HG02610 (cell line): ENCODE measurements at regions not wholly inside any gene's neighbourhood (a gene's known extent, or its start where the extent isn't known, plus 50 kb on each side); places are given as distances from the start of the nearest gene placed in this dataset.
A peak's percentile ranks its signal among the peaks of the same experiment; 100 is the strongest.

Source experiments
- ATAC-seq: cut with Tn5 transposase; IDR thresholded peaks from one replicate; pipeline ENCODE4 v1.9.1; 2021; ENCODE audit warnings: mild to moderate bottlenecking, moderate library complexity; ENCODE audit not compliant: unreplicated experiment

DNA sequence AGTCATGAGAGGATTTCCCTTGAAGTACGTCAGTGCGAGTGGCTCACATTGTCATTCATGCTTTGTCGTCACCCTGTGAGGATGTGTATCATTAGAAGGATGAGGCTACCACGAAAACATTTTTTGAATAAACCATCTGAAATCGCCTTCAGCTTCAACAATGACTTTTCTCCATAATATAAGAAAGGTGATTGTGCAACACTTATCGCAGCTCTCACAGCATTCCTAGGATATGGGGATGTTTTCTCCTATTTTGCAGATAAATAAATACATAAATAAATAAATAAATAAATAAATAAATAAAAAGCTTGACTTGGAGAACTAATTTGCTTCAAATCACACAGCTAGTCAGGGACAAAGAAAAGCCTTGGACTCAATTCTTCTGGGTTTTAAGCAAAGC lies 326.5 kb downstream of the FOXA2 start:
- ATAC-seq = no peak

DNA sequence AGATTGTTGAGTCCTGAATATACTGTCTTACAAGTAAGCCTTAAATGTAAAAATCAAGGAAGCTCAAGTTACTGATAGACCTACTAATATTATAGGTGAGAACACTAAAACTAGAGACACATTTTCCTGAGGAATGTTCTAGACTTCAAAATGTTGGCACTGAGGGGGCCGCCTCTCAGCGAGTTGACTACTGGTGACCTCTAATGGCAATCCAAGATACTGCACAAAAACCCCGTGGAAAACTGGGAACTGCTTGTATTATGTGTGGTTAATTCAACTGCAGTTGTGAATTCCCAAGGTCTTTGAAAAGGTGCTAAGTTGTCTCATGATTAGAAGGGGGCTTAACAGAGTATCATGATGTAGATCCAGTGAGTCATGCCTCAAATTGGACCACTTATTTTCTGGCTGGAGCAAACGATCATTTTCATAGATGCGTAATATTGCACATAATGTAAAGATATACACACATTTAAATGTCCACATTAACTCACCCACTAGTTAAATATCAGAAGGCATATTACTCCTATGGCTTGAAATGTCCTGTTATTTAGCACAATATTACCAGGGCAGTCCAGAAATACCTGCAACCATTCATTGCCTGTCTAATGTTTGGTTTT lies 336.2 kb downstream of the FOXA2 start:
- ATAC-seq = no peak

DNA sequence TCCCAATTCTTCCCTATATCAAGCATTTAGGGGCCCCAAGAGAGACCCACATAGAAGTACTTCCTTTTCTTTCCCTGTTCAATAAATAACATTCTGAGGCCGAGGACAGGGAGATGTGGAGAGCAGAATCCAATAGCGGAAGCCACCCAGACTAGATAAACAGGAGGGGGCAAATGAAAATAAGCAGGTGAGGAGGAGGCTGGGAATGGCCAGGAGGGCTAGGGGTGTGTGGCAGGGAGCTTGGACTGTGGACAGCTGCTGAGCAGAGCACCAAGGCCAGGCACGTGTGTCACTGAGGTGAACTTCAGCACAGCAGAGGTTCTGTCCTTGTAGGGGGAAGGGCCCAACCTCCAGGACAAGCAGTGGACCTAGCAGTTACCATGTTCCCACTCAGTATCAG lies 339.2 kb downstream of the FOXA2 start:
- no peak for ATAC-seq

DNA sequence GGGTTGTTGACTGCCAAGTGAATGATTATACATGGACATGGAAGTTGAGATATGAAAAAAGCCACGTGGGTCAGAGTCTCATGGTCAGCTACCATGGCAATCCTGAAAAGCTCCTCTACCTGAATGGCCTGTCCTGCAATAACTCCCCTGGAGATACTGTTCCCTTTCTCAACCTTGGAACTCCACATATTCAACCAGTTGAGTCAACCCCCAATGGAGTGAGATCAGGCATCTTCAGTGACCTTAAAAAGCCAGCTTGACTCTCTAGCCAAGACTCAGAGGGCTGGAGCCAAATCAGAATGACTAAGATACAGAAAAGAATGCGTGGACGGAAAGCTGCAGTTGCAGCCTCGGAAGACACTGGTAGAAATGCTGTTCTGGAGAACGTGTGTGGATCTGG lies 341.3 kb downstream of the FOXA2 start:
- no peak for ATAC-seq

DNA sequence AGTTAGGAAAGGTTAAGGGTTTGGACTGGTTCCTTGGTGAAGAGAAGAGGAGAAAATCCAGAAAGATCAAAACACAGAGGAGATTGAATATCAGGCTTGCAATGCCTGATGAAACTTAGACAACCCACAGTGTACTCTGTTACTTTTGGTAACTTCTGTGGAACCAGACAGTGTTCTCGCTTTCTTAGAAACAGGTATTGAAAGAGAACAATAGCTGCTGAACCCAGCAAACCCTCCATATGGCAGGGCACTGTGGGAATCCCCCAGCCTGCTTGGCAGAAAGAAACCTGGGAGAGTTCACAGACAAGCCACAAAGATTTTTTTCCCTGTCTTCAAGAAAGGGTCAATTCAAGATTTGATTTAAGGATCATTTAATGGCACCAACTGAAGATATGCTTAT lies 342.8 kb downstream of the FOXA2 start:
- no peak for ATAC-seq

DNA sequence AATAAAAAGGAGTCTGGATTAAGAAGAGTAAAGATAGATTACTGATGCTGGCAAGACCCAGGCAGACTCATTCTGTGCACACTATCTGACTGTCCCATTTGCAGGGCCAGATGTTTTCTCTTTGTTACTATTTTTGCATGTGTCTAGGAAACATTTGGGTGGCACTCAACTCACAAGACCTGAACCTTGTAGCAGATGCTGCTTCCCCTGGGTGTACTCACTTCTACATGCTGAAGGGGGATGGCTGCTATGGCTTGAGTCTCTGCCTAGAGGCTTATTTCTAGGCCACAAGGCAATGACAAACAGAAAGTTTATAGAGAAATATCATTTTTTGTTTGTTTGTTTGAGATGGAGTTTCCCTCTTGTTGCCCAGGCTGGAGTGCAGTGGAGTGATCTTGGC lies 351.4 kb downstream of the FOXA2 start:
- peak; percentile 14 for ATAC-seq

DNA sequence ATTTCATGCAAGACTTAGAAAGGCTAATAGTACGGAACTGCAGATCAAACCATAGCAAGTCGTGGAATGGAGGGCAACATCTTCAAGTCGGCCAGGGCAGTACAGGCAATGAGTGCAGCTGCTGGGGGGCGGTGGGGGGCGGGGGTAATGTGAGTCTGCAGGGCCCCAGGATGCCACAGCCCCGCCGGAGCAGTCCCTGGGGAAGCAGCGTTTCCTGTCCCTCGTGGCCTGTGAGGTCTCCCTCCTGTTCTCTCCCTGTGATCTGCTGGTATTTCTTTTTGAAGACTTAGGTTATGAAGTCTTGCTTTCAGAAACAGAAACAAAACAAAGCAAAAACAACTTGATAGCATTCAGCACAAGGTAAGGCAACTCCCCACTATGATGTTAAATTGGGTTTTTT lies 351.9 kb downstream of the FOXA2 start:
- ATAC-seq = peak; percentile 48

DNA sequence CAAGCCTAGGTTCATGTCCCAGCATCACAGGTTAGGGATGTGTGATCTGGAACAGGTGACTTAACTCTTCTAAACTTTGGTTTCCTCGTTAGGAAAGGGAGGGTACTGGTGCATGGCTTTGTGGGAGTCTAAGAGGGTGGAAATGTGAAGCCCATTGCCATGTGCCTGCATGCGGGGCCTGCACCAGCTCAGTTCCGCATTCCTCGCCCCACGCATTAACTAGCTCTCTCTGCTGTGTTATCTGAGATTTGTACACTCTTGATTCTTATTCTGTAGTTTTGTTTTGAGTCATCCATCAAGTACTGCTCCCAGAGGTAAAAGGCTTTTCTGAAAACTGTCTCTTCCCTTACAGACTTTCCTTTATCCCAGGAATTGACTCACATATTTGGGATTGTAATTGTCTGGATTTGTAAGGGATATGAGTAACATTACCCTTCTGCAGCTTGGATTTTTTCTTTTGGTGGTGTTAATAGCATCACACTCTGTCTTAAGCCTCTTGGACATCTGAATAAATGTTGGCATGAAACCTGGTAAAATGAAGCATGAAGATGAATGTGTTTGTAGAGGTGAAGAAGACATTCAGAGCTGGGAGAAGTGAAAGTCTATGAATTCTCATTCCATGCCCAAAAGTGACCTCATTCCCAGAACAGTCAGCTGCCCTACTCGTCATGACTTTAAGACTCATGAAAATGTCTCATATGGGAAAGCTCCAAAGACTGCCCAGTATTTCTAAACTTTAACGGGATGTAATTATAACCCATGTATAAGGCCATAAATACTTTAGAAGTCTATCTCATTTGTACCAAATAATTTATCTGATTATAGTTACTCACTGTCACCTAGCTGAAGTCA lies 357.3 kb downstream of the FOXA2 start:
- ATAC-seq = no peak

DNA sequence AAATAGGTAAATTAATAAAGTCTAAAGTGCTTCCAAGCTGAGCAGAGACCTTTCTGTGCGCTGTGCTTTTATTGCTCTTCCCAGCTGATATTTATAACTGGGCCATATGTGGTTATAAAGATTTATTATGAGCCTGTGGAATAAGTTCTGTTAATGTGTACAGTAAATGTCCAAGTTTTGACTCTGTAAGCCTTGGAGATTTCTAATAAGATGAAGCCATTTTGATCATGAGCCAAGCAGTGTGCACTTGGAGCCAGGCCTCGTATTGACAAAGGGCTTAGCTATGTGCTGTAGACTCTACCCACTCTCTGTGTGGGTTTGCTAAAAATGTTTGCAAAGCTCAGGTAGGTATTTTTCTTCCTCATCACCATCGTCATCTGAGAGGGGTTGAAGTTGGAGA lies 361.1 kb downstream of the FOXA2 start:
- no peak for ATAC-seq

DNA sequence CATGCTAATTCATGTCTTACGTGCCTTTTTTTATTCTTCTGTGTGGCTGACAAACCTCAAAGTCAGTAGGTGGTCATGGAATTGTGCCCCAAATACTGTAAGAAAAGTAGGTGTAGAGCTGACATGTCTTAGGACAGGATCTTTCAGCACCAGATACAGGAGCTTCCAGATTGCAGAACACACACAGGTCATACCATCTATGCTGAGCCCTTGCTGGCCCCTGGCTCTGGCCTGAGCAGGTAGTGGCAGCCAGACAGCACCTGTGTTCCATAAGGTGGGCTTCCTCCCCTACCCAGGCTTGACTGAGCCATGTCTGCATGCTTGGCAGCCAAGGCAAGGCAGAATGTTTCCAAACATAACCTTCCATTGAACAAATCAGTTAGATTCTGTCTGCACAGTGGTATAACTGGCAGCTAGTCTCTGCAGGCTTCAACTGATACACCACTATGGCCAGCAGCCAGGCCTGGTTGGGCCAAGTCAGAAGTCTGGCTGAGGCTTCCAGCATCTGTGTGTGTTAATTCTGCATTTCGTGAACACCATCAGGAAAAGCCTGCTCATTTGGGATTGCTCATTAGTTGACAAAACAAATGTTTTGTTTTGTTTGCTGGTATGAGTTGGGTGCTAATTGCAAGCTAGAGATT lies 366.5 kb downstream of the FOXA2 start:
- no peak for ATAC-seq

DNA sequence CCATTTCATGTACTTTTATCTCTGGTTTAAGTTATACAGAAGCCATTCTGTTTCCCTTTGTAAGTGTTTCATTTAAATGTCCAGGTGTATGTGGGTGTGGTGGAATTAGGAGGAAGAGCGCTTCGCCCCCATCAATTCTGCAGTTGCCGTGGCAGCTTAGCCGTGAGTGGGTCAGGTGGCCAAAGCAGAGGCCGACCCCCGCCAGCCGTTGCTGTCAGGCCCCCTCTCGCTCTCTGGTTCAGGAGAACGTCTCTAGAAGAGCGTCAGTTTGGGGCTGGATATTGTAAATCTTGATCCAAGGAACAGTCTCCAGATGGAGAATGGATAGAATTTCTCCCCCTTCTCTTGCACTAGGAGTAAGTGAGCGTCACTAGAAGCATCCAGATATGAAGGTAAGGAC lies 367.4 kb downstream of the FOXA2 start:
- no peak for ATAC-seq

DNA sequence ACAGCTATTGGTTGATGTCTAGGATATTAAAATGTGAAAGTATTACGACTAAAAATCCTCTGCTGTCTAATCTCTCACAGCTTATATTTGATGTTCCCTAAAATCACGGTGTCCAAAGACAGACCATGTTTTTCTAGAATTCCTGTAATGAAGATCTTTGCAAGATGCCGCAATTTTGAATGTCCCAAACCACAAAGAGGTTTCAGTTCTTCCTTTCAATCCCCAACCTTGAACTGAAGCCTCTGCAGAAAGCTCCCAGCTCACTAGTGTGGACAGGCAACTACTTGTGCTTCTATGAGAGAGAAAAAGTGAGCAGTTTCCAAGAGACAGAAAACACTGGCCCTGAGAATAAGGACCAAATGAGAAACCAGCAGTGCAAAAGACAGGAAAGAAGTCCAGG lies 370.1 kb downstream of the FOXA2 start:
- no peak for ATAC-seq

DNA sequence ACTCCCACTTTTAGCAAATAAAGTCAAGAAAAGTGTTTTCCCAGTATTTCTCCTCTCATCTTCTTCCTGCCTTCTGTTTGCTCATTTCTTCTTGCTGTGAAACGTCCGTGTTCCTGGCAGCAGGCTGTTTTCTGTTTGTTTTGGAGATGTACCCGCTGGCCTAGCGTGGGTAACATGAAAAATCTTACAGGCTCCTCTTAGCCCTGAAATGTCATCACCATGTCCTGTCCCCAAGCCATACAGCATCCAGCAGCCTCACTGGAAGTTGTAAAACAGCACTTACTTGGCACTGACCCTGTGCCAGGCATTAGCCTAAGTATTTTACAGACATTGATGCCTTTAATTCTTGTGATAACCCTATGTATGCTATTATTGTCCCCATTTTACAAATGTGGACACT lies 371.1 kb downstream of the FOXA2 start:
- no peak for ATAC-seq

DNA sequence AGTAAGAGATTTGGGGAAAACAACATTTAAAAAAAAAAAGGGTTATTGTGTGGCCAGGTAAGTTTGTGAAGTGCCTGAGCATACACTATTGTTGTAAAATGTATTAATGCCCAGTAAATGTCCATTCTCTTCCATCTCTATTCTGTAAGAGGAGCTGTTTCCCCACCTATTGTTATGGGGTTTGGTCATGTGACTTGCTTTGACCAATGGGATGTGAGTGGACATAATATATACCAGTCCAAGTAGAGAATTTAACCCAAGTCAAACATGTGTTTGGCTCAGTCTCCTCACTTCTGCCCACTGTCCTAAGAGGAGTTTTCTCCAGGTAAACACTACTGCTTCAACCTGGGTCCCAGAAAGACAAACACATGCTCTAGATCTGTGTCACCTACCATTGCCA lies 377.1 kb downstream of the FOXA2 start:
- no peak for ATAC-seq

DNA sequence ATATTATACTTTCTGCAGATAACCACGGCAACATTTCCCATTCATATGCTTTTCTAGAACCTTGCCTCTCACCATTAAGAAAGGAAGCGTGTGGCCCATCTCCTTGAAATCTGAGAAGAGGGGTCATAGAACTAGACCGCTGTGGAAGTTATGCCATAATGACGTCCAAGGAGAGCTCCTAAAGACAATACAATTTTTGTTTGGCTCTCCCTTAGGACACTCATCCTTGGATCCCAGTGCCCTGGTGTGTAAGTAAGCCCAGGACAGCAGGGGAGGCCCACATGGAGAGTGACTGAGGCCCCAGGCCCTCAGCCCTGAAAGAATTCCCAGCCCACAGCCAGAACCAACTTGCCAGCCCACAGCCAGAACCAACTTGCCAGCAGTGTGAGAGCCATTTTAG lies 379.6 kb downstream of the FOXA2 start:
- ATAC-seq = no peak

DNA sequence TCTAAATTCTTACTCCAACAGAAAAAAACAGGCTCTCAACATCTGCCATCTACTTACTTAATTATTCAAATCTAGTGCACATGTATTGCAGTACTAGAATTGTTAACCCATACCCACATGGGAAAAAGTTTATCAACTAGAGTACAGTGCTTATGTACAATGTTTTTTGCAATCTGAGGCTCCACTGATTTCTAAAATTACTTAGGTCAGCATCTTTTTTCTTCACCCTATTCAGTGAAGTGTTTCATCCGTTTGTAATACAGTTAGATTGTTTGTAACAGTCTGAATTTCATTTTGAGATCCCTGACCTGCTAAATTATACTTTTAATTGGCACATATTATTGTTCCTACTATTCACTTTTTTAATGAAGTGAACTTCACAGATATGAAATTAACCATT lies 402.2 kb downstream of the FOXA2 start:
- no peak for ATAC-seq

DNA sequence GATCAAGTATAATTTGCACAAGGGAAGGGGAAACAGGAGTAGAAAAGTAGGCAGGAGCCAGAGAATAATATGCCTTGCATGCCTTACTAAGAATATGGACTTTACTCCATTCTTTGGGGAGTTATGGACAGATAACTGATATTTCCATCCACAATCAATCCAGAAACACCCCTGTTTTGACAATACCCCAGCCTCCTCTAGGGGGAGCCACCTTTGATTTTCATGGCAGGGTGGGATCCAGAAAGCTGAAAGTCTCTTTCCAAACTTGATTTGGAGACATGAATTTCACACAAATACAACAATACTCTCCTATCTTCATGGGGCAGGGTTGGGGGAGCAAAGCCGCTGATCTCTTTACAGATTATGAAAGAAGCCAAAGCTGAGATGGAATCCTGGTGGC lies 404.1 kb downstream of the FOXA2 start:
- ATAC-seq = no peak

DNA sequence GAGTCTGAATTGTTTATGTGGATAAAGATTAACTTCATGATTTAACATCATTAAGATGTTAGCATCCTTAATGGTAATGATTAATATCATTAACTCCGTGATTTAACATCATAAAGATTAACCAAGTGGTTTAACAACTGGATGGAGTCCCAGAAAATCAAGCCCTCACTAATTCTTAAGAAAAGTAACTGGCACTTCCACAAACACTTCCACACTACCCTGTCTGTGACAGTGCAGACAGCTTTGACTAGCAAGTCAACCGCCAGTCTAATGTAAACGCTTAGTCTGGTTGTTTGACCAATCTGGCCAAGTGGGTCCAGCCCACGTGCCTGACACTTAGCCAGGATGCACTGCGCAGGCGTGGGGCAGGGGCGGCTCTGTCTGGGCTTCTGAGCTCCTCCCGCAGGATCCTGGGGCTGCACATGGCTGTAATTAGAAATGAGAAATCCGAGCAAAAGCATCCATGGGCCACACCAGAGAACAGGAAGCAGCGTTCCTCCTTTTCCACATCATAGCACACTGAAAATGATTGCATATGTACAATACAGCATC lies 424.2 kb downstream of the FOXA2 start:
- no peak for ATAC-seq

DNA sequence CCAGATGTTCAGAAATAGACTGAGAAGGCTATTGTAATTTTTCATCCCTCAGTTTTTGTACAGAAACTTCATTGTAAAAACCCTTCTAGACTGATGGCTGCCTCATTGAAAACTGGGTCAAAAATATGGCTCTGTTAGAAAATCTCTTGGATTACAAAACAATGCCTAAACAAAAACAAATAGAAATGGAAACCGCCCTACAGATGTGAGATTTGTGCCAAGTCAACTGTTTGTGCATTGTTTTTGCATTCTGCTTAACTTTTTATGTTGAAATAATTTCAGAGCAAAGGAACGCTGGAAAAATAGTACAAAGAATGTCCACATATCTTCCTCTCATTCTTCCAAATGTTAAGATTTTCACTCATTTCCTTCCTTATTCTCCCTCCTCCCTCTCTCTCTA lies 425.1 kb downstream of the FOXA2 start:
- ATAC-seq = no peak

DNA sequence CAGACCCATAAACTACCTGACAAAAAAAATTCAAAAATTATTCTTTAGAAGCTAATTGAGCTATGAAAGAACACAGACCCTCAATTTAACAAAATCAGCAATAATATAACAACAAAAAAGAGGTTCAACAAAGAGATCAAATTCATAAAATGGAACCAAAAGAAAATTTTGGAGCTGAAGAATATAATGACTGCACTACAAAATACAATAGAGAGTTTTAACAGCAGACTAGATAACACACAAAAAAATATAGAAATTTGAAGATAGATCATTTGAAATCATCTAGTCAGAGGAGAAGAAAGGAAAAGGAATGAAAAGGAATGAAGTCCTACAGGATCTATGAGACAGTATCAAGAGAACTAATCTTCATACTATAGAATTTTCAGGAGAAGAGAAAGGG lies 422.1 kb downstream of the PAX1 start:
- no peak for ATAC-seq

DNA sequence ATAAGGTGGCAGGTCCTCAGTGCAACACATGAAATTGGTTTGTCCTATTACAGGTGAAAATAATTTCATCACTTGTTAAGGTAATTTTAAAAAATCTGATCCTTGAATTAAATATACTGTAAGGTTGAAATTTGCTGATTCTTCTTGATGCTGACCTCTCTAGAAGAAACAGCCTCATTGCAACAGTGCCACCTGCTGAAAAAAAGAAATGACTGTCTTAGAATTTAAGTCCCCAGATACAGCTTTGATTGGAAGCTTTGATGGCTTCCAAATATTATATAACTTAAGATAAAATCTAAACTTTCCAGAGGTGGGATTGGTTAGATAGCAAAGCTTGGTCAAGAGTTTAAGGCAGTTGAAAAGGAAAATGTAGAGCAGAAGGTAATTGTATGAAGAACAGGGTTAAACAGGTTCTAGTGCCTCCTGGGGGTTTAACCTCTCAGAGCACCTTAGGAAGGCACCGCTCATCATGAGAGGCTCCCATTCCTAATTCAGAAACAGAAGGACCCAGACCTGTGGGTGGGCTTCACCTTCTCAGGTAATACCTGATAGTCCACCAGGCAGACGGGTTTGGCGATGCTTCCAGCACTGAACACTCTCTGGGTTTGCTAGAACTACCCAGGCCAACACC lies 401.0 kb downstream of the PAX1 start:
- ATAC-seq = no peak

DNA sequence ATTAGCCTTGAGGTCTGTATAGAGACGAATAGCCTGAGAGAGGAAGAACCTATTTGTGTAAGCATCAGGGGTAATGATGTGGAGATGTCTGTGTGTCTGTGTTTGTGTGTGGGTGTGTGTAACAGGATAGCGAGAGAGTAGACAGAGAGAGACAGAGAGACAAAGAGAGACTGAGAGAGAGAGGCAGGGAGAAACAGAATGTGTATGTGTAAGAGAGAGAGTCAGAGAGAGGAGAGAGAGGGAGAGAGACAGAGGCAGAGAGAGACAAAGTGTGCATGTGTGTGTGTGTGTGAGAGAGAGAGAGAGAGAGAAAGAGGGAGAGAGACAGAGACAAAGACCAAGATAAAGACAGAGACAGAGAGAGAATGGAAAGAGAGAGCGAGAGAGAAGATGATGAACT lies 396.1 kb downstream of the PAX1 start:
- no peak for ATAC-seq
